ENCODE measurements at regions not wholly inside any gene's neighbourhood (a gene's known extent, or its start where the extent isn't known, plus 50 kb on each side); places are given as distances from the start of the nearest gene placed in this dataset.
"Not testable (repeated sequence)": the region's sequence is repeated elsewhere in the genome, so short reads cannot be mapped to it uniquely, and the experiment has no call there.

- DNase-seq = no peak
These were observed 616.0 kb downstream of the MCTP2 start for GRCh38 chr15:94847325-94847724.

- DNase-seq = no peak
These were observed 616.7 kb downstream of the MCTP2 start for GRCh38 chr15:94848054-94848453.

- no peak for DNase-seq
These were observed 623.7 kb downstream of the MCTP2 start for GRCh38 chr15:94855018-94855408.

GRCh38 chr15:94855409-94856266, 624.3 kb downstream of the MCTP2 start:
- no peak for DNase-seq

DNA sequence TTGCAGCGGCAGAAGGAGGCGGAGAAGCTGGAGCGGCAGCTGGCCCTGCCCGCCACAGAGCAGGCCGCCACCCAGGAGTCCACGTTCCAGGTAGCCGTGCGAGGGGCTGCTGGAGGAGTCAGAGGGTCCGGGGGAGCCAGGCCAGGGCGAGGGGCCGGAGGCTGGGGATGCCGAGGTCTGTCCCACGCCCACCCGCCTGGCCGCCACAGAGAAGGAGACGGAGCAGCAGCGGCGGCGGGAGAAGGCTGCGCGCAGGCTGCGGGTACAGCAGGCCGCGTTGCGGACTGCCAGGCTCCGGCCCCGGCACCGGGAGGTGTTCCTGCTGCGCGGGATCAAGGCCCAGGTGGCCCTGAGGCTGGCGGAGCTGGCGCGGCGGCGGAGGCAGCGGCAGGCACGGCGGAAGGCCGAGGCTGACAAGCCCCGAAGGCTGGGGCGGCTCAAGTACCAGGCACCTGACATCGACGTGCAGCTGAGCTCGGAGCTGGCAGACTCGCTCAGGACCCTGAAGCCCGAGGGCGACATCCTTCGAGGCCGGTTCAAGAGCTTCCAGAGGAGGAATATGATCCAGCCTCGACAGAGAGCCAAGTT, 625.0 kb downstream of the MCTP2 start:
- no peak for DNase-seq

GRCh38 chr15:94857466-94857865, 626.1 kb downstream of the MCTP2 start:
- no peak for DNase-seq

DNA sequence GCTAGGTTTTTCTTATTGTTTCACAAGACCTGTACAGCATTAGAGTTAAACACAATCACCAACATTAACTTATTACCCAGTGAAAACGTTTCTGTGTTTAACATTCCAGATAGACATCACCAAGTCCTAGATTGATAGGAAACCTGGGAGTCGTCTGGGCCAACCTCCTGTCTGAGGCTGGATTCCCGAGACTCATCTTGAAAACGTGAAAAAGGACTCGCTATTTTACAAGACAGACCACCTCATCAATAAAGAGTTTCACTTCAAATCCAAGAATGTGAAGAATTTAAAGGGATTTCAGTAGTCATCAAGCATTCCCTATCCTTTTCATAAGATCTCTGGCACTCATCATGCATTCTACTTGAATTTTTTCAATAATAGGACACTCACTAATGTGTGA, 626.6 kb downstream of the MCTP2 start:
- no peak for DNase-seq

GRCh38 chr15:94858449-94858848, 627.1 kb downstream of the MCTP2 start:
- DNase-seq = no peak

- no peak for DNase-seq
These were observed 627.6 kb downstream of the MCTP2 start for GRCh38 chr15:94858920-94859319.

- DNase-seq = no peak
These were observed 633.2 kb downstream of the MCTP2 start for GRCh38 chr15:94864600-94864999.

DNA sequence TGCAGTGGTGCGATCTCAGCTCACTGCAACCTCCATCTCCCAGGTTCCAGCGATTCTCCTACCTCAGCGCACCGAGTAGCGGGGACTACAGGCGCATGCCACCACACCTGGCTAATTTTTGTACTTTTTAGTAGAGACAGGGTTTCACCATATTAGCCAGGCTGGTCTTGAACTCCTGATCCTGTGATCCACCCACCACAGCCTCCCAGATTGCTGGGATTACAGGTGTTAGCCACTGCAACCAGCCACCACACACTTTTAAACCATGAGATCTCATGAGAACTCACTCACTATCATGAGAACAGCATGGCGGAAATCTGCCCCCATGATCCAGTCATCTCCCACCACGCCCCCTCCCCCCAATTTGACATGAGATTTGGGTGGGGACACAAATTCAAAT, 636.9 kb downstream of the MCTP2 start:
- DNase-seq = not testable (repeated sequence)

- DNase-seq = no peak
These were observed 644.2 kb downstream of the MCTP2 start for GRCh38 chr15:94875550-94875949.

GRCh38 chr15:94877833-94878232, 646.5 kb downstream of the MCTP2 start:
- no peak for DNase-seq

- DNase-seq = no peak
These were observed 650.8 kb downstream of the MCTP2 start for GRCh38 chr15:94882071-94882712.

DNA sequence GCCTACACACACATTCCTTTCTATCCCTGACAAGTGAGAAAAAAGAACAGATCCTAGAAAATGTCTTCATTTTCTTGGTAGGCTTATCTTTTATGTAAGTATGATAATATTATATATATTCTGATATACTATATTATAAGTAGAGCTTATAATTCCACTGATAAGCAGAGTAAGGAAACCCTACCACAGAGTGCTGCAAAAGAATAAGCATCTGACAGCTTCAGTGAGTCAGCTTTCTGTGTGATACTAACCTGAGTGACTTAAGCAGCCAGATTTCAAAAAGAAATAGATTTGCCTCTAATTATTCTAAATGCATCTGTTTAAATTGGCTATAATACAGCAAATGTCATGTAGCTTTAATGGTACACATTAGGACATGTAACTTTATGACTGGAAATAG, 656.0 kb downstream of the MCTP2 start:
- no peak for DNase-seq

DNA sequence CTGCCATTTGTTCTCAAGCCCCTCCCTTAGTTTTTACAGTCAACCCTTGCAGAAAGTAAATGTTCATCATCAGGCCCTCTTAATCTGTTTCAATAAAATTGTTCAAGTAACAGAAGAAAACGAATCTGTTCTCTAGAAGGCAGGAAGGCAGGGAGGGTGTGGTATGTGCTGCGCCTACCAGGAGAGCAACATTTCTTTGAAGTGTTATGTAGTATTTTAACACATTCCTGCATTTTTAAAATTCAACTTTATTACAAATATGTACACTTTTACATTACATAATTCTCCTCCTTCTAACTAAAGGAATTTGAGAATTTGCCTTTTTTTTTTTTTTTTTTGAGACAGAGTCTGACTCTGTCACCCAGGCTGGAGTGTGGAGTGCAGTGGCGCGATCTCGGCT, 657.8 kb downstream of the MCTP2 start:
- DNase-seq = no peak

DNA sequence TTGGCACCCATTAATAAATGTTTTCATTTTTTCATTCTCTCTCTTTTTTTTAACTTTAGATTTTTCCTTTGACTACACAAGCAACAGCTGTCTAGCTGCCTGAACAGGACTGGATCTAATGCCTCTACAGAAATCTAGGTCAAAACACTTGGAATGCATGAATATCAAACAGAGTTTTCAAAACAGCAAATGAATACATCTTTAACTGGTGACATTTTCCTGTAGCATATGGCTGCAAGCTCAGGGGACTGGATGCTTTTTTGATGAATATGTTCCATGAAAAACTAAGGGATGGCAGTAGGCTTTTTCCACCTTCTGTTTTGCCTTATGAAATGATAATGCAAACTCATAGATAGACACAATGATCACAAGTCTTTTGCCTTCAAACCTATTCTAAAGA, 661.7 kb downstream of the MCTP2 start:
- DNase-seq = no peak

DNA sequence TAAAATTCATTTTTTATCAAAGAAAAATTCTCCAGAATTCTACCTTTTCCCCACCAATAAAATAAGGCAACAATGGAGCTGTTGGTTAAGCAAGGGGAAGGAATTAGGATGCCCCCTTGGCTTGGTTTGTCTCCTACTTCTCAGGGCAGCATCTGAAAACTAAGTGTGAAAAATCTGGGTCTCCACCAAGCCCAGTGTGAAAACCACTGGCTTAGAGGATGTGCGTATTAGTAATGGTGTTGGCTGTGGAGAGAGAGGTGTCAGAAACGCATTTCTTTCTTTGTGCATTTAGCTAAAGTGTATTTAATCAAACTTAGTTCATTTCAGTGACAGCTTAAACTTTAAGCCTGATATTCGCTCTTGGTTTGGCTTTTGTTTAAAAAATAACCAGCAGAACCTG, 662.7 kb downstream of the MCTP2 start:
- no peak for DNase-seq

GRCh38 chr15:94909510-94909909, 678.1 kb downstream of the MCTP2 start:
- DNase-seq = no peak

DNA sequence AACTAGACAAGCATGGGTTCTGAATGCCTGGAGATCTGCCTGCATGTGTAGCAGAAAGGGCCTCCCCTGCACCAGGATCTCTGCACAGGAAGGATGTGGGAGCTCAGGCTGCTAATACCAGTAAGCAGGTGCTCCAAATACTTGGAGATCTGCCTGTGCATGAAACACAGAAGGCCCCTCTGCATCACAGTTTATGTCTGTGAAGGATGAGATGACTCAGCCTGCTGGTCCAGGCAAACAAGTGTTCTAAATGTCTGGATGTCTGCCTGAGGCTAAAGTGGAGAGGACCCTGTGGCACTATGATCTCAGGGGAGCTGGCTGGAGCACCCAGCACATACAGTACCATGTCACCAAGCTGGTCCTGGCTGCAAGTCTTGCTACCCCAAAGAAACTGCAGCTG, 678.8 kb downstream of the MCTP2 start:
- DNase-seq = no peak

DNA sequence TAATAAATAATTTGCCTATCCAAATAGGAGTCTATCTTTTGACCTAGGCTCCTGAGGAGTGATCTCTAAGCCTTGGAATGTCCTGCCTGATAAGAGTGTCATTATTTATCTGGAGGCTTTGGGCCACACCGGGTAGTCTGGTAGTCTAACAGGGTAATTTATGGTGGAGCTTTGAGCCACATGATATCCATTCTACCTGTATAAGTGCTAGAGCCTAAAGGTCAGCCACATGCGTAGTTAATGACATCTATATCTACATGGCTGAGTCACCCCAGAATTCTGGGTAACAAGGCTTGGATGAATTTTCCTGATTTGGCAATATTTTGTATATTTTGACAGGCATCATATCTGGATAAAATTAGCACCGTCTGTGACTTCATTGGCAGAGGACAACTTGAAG, 681.4 kb downstream of the MCTP2 start:
- DNase-seq = no peak

DNA sequence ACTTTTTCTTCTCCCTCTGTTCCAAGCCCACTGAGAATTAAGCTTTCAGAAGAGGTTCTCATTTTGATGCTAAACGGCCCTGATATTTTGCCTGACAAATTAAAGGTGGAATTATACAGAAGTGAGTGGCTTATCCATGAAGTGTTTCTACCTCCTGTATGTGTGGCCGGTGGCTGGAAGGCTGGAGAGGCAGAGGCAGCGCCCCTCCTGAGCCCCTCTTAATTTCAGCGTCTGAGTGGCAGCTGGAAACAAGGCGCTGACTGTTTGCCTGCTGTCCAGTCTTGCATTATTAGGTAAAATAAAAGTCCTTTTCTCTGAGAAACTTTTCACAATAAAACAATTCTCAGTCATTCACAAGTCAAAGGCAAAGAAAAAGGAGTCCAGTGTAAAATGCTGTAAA, 685.7 kb downstream of the MCTP2 start:
- DNase-seq = no peak

DNA sequence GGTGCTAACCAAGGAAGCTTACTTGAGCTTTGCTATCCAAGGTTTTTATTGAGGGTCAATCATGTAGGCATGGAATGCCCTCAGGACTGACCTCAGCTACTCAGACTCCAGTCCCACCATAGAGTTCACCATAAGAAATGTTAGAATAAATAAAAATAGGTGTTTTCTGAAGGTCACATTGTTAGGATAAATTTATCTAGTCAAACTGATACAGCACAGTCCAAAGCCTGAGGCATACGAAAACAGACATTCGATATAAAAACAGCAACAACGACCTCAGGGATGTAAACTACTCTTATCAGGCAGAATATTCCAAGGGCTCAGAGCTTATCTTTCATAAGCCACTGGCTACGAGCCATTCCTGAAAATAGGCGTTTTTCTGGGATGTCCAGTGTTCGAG, 690.6 kb downstream of the MCTP2 start:
- no peak for DNase-seq

- no peak for DNase-seq
These were observed 692.7 kb downstream of the MCTP2 start for GRCh38 chr15:94924057-94924456.
